ENCODE measurements at regions not wholly inside any gene's neighbourhood (a gene's known extent, or its start where the extent isn't known, plus 50 kb on each side); places are given as distances from the start of the nearest gene placed in this dataset.

GRCh38 chr10:21261842-21262294 is 263.6 kb downstream of the SKIDA1 start:
- TF ChIP-seq, protein P1, sequence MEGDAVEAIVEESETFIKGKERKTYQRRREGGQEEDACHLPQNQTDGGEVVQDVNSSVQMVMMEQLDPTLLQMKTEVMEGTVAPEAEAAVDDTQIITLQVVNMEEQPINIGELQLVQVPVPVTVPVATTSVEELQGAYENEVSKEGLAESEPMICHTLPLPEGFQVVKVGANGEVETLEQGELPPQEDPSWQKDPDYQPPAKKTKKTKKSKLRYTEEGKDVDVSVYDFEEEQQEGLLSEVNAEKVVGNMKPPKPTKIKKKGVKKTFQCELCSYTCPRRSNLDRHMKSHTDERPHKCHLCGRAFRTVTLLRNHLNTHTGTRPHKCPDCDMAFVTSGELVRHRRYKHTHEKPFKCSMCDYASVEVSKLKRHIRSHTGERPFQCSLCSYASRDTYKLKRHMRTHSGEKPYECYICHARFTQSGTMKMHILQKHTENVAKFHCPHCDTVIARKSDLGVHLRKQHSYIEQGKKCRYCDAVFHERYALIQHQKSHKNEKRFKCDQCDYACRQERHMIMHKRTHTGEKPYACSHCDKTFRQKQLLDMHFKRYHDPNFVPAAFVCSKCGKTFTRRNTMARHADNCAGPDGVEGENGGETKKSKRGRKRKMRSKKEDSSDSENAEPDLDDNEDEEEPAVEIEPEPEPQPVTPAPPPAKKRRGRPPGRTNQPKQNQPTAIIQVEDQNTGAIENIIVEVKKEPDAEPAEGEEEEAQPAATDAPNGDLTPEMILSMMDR (optimal IDR thresholded peaks at IDR 0.05 in 1 of 3, IDR thresholded peaks at IDR 0.05 in 1 of 3, conservative IDR thresholded peaks at IDR 0.05 in 1 of 3; ENCODE audit: extremely low read depth in 1 of 3, insufficient read depth in 2 of 3, low read length in 3 of 3): no peak
- no peak for TF ChIP-seq EZH2 (IDR thresholded peaks at IDR 0.05; ENCODE audit: low read length)

Measured in keratinocyte (primary cell).